ENCODE measurements at regions not wholly inside any gene's neighbourhood (a gene's known extent, or its start where the extent isn't known, plus 50 kb on each side); places are given as distances from the start of the nearest gene placed in this dataset.

- 94 to 96% methylated on average over 3 of the region's 3 CpGs for WGBS, 2 donors
- TF ChIP-seq, protein P1, sequence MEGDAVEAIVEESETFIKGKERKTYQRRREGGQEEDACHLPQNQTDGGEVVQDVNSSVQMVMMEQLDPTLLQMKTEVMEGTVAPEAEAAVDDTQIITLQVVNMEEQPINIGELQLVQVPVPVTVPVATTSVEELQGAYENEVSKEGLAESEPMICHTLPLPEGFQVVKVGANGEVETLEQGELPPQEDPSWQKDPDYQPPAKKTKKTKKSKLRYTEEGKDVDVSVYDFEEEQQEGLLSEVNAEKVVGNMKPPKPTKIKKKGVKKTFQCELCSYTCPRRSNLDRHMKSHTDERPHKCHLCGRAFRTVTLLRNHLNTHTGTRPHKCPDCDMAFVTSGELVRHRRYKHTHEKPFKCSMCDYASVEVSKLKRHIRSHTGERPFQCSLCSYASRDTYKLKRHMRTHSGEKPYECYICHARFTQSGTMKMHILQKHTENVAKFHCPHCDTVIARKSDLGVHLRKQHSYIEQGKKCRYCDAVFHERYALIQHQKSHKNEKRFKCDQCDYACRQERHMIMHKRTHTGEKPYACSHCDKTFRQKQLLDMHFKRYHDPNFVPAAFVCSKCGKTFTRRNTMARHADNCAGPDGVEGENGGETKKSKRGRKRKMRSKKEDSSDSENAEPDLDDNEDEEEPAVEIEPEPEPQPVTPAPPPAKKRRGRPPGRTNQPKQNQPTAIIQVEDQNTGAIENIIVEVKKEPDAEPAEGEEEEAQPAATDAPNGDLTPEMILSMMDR (IDR thresholded peaks at IDR 0.05) = no peak
- TF ChIP-seq POLR2A (IDR thresholded peaks at IDR 0.05) = no peak
- H3K4me3 ChIP-seq (ENCODE audit: low read depth, poor library complexity, severe bottlenecking) = no peak overlapping the region
- DNase-seq (ENCODE audit: low spot score in 2 of 2) = no peak
- intact Hi-C loops (cut with DNase I; ENCODE audit: low total_unique reads) = no loop called here
Measured at GRCh38 chr10:117471344-117471874, 71.1 kb upstream of the EMX2 start.

GRCh38 chr10:117470733-117471132, 71.8 kb upstream of the EMX2 start:
- WGBS, 2 donors = 58 to 62% methylated on average over 5 of the region's 5 CpGs
- intact Hi-C loops (cut with DNase I; ENCODE audit: low total_unique reads) = no loop called here
- TF ChIP-seq, protein P1 (IDR thresholded peaks at IDR 0.05) = no peak
- TF ChIP-seq POLR2A (IDR thresholded peaks at IDR 0.05) = no peak
- no peak overlapping the region for H3K4me3 ChIP-seq (ENCODE audit: low read depth, poor library complexity, severe bottlenecking)
- no peak for DNase-seq (ENCODE audit: low spot score in 2 of 2)

DNA sequence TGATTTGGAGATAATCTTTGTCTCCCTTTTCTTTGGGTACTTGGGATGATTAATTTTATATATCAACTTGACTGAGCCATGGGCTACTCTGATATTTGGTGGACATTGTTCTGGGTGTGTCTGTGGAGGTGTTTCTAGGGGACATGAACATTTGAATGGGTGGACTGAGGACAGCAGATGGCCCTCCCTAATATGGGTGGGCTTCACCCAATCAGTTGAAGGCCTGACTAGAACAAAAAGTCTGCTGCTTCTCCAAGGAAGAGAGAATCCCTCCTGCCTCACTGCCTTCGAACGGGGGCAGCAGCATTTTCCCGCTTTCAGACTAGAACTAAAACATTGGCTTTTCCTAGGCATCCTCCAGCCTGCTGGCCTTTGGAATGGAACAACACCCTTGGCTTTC, 73.9 kb upstream of the EMX2 start:
- TF ChIP-seq, protein P1 (IDR thresholded peaks at IDR 0.05) = no peak
- TF ChIP-seq POLR2A (IDR thresholded peaks at IDR 0.05) = no peak
- intact Hi-C loops (cut with DNase I; ENCODE audit: low total_unique reads) = no loop called here
- 93 to 96% methylated on average over 3 of the region's 3 CpGs for WGBS, 2 donors

DNA sequence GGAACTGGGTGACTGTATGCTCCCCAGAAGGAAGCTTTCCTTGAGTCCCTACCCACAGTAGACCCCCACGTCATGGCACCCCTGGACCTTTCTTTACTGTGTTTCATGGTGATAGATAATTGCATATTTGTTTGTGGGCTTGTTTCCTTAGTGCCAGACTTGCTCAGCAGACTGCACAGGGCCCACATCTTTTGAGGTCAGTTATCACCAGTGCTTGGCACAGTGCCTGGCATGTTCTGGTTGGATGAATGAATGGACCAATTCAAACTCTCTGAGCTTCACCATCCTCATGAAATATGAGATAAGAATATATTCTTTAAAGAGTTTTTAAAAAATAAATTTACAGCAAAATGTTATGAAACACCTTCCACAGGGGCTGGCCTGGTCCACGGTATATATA, 78.4 kb upstream of the EMX2 start:
- DNase-seq (ENCODE audit: low spot score in 2 of 2) = no peak
- WGBS, 2 donors = 45 to 90% methylated on average over 2 of the region's 2 CpGs
- intact Hi-C loops (cut with DNase I; ENCODE audit: low total_unique reads) = no loop called here
- TF ChIP-seq, protein P1 (IDR thresholded peaks at IDR 0.05) = no peak
- TF ChIP-seq POLR2A (IDR thresholded peaks at IDR 0.05) = no peak
- H3K4me3 ChIP-seq (ENCODE audit: low read depth, poor library complexity, severe bottlenecking) = no peak overlapping the region

More for the DNA sequence above, 73.9 kb upstream of the EMX2 start:
- no peak overlapping the region for H3K4me3 ChIP-seq (ENCODE audit: low read depth, poor library complexity, severe bottlenecking)
- DNase-seq (ENCODE audit: low spot score in 2 of 2) = no peak

- WGBS, 2 donors = 64 to 70% methylated on average over 1 of the region's 1 CpG
- no peak overlapping the region for H3K4me3 ChIP-seq (ENCODE audit: low read depth, poor library complexity, severe bottlenecking)
- intact Hi-C loops (cut with DNase I; ENCODE audit: low total_unique reads) = no loop called here
- DNase-seq (ENCODE audit: low spot score in 2 of 2) = no peak
- TF ChIP-seq POLR2A (IDR thresholded peaks at IDR 0.05) = no peak
- TF ChIP-seq, protein P1 (IDR thresholded peaks at IDR 0.05) = no peak
Measured at GRCh38 chr10:117463545-117463920, 79.0 kb upstream of the EMX2 start.
